HG02610 (cell line): ENCODE measurements at regions not wholly inside any gene's neighbourhood (a gene's known extent, or its start where the extent isn't known, plus 50 kb on each side); places are given as distances from the start of the nearest gene placed in this dataset.
"Not testable (repeated sequence)": the region's sequence is repeated elsewhere in the genome, so short reads cannot be mapped to it uniquely, and the experiment has no call there.

ENCODE experiments used
- ATAC-seq: cut with Tn5 transposase; IDR thresholded peaks from one replicate; pipeline ENCODE4 v1.9.1; 2021; ENCODE audit warnings: mild to moderate bottlenecking, moderate library complexity; ENCODE audit not compliant: unreplicated experiment

DNA sequence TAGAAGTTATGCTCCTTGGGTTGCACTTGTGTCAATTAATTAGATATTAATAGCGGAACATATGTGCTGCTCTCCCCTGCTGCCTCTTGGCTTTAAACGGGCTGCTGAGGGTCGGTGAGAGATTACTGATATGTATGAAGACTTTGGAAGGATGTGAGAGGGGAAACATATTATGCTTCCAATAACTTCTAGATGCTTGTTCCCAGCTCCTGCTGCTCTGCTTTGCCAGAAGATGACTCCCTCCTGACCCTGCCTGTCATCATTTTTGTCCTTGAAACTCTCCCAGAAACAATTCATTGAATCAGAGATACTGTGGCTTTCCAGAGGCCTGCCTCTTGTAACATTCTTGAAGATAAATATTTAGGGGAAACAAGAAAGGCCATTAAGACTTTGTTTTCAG lies 300.1 kb upstream of the STXBP6 start:
- ATAC-seq: no peak

GRCh38 chr14:25349269-25349668 lies 299.3 kb upstream of the STXBP6 start:
- no peak for ATAC-seq

- ATAC-seq: no peak
Observed at GRCh38 chr14:25340882-25341281, 290.9 kb upstream of the STXBP6 start.

- no peak for ATAC-seq
Observed at GRCh38 chr14:25322784-25323183, 272.8 kb upstream of the STXBP6 start.

- not testable (repeated sequence) for ATAC-seq
Observed at GRCh38 chr14:25316007-25316406, 266.1 kb upstream of the STXBP6 start.

GRCh38 chr14:25308244-25308643 lies 258.3 kb upstream of the STXBP6 start:
- no peak for ATAC-seq

GRCh38 chr14:25303934-25304333 lies 254.0 kb upstream of the STXBP6 start:
- no peak for ATAC-seq

GRCh38 chr14:25298238-25298637 lies 248.3 kb upstream of the STXBP6 start:
- ATAC-seq: no peak

DNA sequence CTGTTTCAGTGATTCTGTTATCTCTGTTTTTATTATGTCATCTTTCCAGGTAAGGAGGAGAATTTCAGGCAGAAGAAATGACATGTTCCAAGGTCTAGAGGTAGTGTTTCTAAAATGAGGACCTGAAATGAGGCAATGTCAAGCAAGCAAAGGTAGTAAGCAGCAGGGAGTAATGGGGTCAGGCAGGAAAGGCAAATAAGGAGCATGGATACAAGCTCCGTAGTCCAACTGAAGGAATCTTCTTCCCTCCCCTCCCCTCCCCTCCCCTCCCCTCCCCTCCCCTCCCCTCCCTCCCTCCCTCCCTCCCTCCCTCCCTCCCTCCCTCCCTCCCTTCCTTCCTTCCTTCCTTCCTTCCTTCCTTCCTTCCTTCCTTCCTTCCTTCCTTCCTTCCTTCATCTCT lies 240.2 kb upstream of the STXBP6 start:
- not testable (repeated sequence) for ATAC-seq

- no peak for ATAC-seq
Observed at GRCh38 chr14:25274529-25274928, 224.6 kb upstream of the STXBP6 start.

- no peak for ATAC-seq
Observed at GRCh38 chr14:25267186-25267585, 217.2 kb upstream of the STXBP6 start.

DNA sequence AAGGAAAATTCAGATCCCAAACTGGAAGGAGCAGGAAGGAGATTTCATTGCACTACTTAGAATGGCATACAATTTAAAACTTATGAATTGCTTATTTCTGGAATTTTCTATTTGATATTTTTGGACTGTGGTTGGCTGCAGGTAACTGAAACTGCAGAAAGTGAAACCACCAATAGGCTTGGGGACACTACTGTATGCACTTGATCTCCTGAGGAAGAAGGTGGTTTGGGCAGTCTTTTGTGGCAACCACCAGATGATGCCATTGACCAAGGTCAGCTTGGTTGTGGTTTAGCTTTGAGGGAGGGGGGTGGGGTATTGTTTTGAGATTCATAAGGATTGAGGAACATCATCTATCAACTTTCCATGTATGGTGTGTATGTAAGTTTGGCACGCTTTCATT lies 209.5 kb upstream of the STXBP6 start:
- no peak for ATAC-seq

DNA sequence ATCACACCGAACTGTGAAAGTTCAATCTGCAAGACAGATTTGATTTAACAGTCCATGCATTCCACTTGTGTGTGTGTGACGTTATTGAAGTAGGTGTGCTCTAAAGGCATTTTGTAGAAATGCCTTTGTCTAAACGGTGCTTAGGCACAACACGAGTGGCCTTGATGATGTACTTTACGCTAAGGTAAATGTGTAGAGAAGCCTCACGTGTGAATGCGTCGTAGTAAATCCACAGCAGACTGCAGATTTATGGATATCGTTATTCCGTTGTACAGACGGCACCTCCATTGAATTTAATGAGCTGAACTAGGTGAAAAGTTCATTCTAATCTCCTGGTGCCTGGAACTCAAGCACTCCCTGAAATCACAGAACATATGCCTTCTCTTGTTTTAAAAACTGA lies 202.8 kb upstream of the STXBP6 start:
- no peak for ATAC-seq

DNA sequence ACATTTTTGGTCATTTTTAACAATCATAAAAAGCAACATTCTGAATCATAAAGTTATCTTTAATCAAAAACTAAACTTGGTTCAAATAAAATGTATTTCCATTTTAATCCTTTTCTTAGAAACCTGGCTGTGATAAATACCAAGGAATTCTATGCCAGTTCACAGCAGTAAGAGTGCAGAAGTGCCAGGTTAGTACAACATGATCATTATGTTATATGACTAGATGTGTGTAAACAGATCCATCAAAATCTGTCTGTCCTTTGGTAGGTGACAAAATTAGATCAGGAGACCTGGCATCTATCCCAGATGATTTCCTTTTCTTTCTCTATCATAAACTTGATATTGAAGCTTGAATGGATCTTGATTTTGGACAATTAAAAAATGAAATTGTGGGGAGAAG lies 200.6 kb upstream of the STXBP6 start:
- no peak for ATAC-seq

- ATAC-seq: no peak
Observed at GRCh38 chr14:25247609-25248008, 197.7 kb upstream of the STXBP6 start.

DNA sequence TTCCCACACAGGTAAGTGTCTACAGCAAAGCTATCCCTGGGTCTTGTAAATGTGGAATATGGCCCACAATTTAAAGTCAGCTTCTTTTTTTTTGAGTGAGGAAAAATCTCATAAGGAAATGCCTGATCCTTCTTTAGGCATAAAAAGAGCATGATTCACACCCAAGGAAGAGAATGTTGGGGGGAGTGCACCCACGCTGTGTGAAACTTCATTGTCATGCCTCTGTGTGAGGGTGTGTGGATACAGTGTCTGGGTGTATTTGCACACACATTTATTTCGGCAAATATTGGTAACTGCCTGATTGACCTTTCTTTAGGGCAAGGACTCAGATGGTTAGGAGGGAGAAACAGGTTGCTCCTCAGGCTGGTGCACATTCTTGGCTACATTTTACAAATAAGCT lies 196.8 kb upstream of the STXBP6 start:
- no peak for ATAC-seq

- no peak for ATAC-seq
Observed at GRCh38 chr14:25239170-25239569, 189.2 kb upstream of the STXBP6 start.

DNA sequence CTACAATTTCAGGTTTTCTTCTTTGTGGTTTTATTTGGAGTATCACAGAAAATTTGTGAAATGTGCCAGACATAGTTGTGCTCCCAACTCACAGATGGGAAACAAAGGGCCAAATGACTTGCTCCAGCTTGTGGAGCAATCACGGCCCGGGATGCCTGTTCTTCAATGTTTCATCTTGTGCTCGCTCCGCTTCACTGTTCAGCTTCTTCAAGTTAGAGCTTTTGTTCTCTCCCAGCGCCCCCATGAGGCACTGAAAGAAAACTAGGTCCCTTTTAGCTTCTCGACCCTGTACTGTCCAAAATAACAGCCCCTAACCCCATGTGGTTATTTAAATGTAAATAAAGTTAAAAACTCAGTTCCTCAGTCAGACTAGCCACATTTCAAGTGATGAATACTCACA lies 187.9 kb upstream of the STXBP6 start:
- no peak for ATAC-seq

GRCh38 chr14:25233613-25234012 lies 183.7 kb upstream of the STXBP6 start:
- ATAC-seq: no peak

DNA sequence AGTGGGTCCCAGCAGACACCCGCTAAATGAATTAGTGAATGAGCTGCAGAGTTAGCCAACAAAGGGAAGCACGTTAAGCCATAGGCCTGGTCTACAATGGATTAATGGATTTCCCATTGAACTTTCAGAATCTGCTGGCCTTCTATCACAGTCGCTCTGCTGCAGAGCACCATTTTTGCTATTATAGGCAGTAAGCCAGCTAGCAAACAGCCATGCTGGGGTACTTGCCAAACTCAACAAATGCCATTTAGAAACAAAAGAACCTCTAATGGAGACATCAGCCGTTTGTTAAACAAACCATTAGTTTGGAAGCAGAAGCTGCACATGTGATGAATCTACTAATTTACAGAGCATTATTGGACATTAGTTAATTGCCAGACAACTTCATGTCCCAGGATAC lies 181.1 kb upstream of the STXBP6 start:
- ATAC-seq: no peak

DNA sequence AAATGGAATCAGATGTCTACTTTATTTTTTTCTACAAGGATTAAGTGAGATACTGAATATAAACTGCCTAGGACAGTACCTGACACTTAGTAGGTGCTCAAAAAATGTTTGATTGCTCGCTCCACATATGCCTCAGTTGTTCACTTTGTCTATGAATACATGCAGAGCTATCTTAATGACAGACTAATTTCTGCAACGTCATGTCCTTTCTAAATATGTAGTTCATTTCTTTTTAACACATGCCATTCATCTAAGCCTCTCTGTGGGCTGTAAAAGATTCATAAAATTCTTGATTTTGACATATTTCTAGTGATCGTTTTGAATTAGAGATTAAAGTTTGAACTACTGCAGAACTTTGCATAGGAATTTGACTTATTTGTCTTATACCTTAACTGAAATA lies 176.3 kb upstream of the STXBP6 start:
- no peak for ATAC-seq

DNA sequence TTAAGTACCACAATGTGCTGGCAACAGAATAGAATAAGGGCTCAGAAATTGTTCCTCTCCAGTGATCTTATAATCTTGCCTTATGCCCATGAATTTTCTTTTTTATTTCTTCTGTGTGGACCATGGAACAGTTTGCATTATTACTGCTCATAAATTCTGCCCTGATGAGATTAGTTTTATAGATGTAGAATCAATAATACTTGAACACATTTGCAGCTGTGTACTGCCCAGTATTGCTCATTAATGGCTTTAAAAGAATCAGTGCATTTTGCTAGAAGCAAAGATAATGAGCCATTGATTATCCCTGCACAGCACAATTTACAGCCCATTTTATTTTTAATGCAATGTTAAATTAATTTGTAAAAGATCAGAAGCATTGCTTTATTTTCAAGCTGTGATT lies 172.3 kb upstream of the STXBP6 start:
- ATAC-seq: no peak

DNA sequence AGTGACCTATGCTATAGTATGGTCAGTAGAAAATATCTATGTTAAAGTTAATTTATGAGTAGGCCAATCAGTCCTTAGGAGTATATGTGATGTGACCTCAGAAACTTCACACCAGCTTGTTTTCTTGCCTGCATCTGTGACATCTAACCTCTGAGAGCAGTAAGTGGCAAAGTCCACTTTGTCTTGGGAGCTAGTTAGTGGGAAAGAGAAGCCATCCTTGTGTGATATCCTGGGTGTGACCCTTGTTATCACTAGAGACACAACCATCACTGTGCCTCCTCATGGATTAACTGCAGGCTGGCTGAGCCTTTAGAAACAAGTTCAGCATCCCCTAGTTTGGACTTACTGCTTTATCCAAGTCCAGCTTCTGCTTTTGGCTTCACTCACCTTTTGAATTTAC lies 170.6 kb upstream of the STXBP6 start:
- ATAC-seq: no peak

GRCh38 chr14:25215607-25216006 lies 165.7 kb upstream of the STXBP6 start:
- no peak for ATAC-seq
